Activated T-cell treated with anti-CD3 and anti-CD28 coated beads, Interleukin-2, amount 50 U/mL, for 4 hours (primary cell): ENCODE measurements at regions not wholly inside any gene's neighbourhood (a gene's known extent, or its start where the extent isn't known, plus 50 kb on each side); places are given as distances from the start of the nearest gene placed in this dataset.

Source experiments
- ATAC-seq, 2 donors: fragments of 200-7000 bp; cut with Tn5 transposase; one replicate each; pipeline ENCODE4 v1.10.0; 2021
- DNase-seq: peaks from one replicate; pipeline ENCODE4 v3.0.0-alpha.2; 2020
- H3K27me3 Mint-ChIP-seq: one replicate; pipeline ENCODE4 v1.8.0; 2021; ENCODE audit warnings: low read depth, mixed read lengths
- H3K36me3 Mint-ChIP-seq: one replicate; pipeline ENCODE4 v1.8.0; 2022; ENCODE audit warnings: mixed read lengths; ENCODE audit not compliant: insufficient read depth
- H3K4me1 Mint-ChIP-seq: one replicate; pipeline ENCODE4 v1.8.0; 2021; ENCODE audit warnings: low read depth, mixed read lengths
- H3K4me3 Mint-ChIP-seq: one replicate; pipeline ENCODE4 v1.8.0; 2021; ENCODE audit warnings: mild to moderate bottlenecking, moderate library complexity, mixed read lengths
- H3K9me3 Mint-ChIP-seq: one replicate; pipeline ENCODE4 v1.8.0; 2021; ENCODE audit warnings: mixed read lengths

- Mint-ChIP-seq H3K9me3 (no peaks in the 10 kb centered on the region), H3K4me1 (no peaks in the 10 kb centered on the region), H3K27me3 (peaks cover 8% of the 10 kb centered on the region), H3K36me3 (no peaks in the 10 kb centered on the region), H3K4me3 (no peak overlapping the region)
- DNase-seq (no peak), ATAC-seq (no peak)
Measured at GRCh38 chr17:79176792-79177601, 102.4 kb downstream of the ENGASE start.

- ATAC-seq (no peak), DNase-seq (no peak)
- Mint-ChIP-seq H3K27me3 (peaks cover 6% of the 10 kb centered on the region), H3K36me3 (no peaks in the 10 kb centered on the region), H3K9me3 (no peaks in the 10 kb centered on the region), H3K4me1 (no peaks in the 10 kb centered on the region), H3K4me3 (no peak overlapping the region)
Measured at GRCh38 chr17:79174905-79175856, 100.6 kb downstream of the ENGASE start.

GRCh38 chr17:79174193-79174765, 99.7 kb downstream of the ENGASE start:
- Mint-ChIP-seq H3K4me3 (no peak overlapping the region), H3K4me1 (no peaks in the 10 kb centered on the region), H3K27me3 (peaks cover 5% of the 10 kb centered on the region), H3K9me3 (no peaks in the 10 kb centered on the region), H3K36me3 (no peaks in the 10 kb centered on the region)
- no peak for ATAC-seq
- no peak for DNase-seq

- ATAC-seq: no peak
- no peaks in the 10 kb centered on the region for H3K9me3 Mint-ChIP-seq
- H3K36me3 Mint-ChIP-seq: no peaks in the 10 kb centered on the region
- no peak overlapping the region for H3K4me3 Mint-ChIP-seq
- no peak for DNase-seq
- no peaks in the 10 kb centered on the region for H3K4me1 Mint-ChIP-seq
- H3K27me3 Mint-ChIP-seq: peaks cover 4% of the 10 kb centered on the region
Measured at GRCh38 chr17:79171188-79171587, 96.6 kb downstream of the ENGASE start.

GRCh38 chr17:79169861-79170260, 95.2 kb downstream of the ENGASE start:
- H3K27me3 Mint-ChIP-seq: peaks cover 4% of the 10 kb centered on the region
- ATAC-seq: no peak

GRCh38 chr17:79169366-79169765, 94.7 kb downstream of the ENGASE start:
- ATAC-seq: no peak
- H3K27me3 Mint-ChIP-seq: peaks cover 4% of the 10 kb centered on the region
- no peaks in the 10 kb centered on the region for H3K9me3 Mint-ChIP-seq
- no peaks in the 10 kb centered on the region for H3K36me3 Mint-ChIP-seq
- H3K4me3 Mint-ChIP-seq: no peak overlapping the region
- no peaks in the 10 kb centered on the region for H3K4me1 Mint-ChIP-seq
- DNase-seq: no peak

More at GRCh38 chr17:79169861-79170260, 95.2 kb downstream of the ENGASE start:
- H3K4me3 Mint-ChIP-seq: no peak overlapping the region
- H3K9me3 Mint-ChIP-seq: no peaks in the 10 kb centered on the region
- DNase-seq: no peak
- no peaks in the 10 kb centered on the region for H3K4me1 Mint-ChIP-seq
- no peaks in the 10 kb centered on the region for H3K36me3 Mint-ChIP-seq

GRCh38 chr17:79168486-79169055, 93.9 kb downstream of the ENGASE start:
- Mint-ChIP-seq H3K4me1 (no peaks in the 10 kb centered on the region), H3K4me3 (no peak overlapping the region), H3K36me3 (no peaks in the 10 kb centered on the region), H3K27me3 (peaks cover 4% of the 10 kb centered on the region), H3K9me3 (no peaks in the 10 kb centered on the region)
- no peak for ATAC-seq
- DNase-seq: no peak

GRCh38 chr17:79167486-79167885, 92.9 kb downstream of the ENGASE start:
- H3K4me1 Mint-ChIP-seq: no peaks in the 10 kb centered on the region

GRCh38 chr17:79165756-79166473, 91.3 kb downstream of the ENGASE start:
- H3K36me3 Mint-ChIP-seq: no peaks in the 10 kb centered on the region
- peaks cover 4% of the 10 kb centered on the region for H3K27me3 Mint-ChIP-seq
- DNase-seq (no peak), ATAC-seq (no peak)
- no peaks in the 10 kb centered on the region for H3K9me3 Mint-ChIP-seq
- H3K4me3 Mint-ChIP-seq: no peak overlapping the region
- peaks cover 5% of the 10 kb centered on the region for H3K4me1 Mint-ChIP-seq

More at GRCh38 chr17:79167486-79167885, 92.9 kb downstream of the ENGASE start:
- H3K9me3 Mint-ChIP-seq: no peaks in the 10 kb centered on the region
- H3K27me3 Mint-ChIP-seq: peaks cover 4% of the 10 kb centered on the region
- DNase-seq: no peak
- no peak for ATAC-seq
- no peaks in the 10 kb centered on the region for H3K36me3 Mint-ChIP-seq
- no peak overlapping the region for H3K4me3 Mint-ChIP-seq

- ATAC-seq (no peak), DNase-seq (no peak)
- H3K4me1 Mint-ChIP-seq: peaks cover 5% of the 10 kb centered on the region
- no peak overlapping the region for H3K4me3 Mint-ChIP-seq
- H3K27me3 Mint-ChIP-seq: peaks cover 2% of the 10 kb centered on the region
- H3K9me3 Mint-ChIP-seq: no peaks in the 10 kb centered on the region
- no peaks in the 10 kb centered on the region for H3K36me3 Mint-ChIP-seq
Measured at GRCh38 chr17:79164913-79165695, 90.5 kb downstream of the ENGASE start.

- ATAC-seq (no peak), DNase-seq (no peak)
- H3K9me3 Mint-ChIP-seq: no peaks in the 10 kb centered on the region
- H3K27me3 Mint-ChIP-seq: peaks cover 2% of the 10 kb centered on the region
- no peaks in the 10 kb centered on the region for H3K36me3 Mint-ChIP-seq
- H3K4me3 Mint-ChIP-seq: no peak overlapping the region
- peaks cover 5% of the 10 kb centered on the region for H3K4me1 Mint-ChIP-seq
Measured at GRCh38 chr17:79164408-79164807, 89.8 kb downstream of the ENGASE start.

GRCh38 chr17:79163071-79163470, 88.4 kb downstream of the ENGASE start:
- Mint-ChIP-seq H3K27me3 (no peaks in the 10 kb centered on the region), H3K36me3 (no peaks in the 10 kb centered on the region), H3K9me3 (no peaks in the 10 kb centered on the region), H3K4me3 (no peak overlapping the region), H3K4me1 (peaks cover 5% of the 10 kb centered on the region)
- DNase-seq (no peak), ATAC-seq (no peak)
